ENCODE measurements at regions not wholly inside any gene's neighbourhood (a gene's known extent, or its start where the extent isn't known, plus 50 kb on each side); places are given as distances from the start of the nearest gene placed in this dataset.

GRCh38 chr1:5706239-5706638 lies 286.0 kb downstream of the NPHP4 start:
- no peaks in the 10 kb centered on the region for H3K4me1 Mint-ChIP-seq
- H3K4me3 Mint-ChIP-seq = no peak overlapping the region
- H3K27me3 Mint-ChIP-seq (ENCODE audit: low read depth) = peaks cover 9% of the 10 kb centered on the region
- no peak overlapping the region for H3K27ac Mint-ChIP-seq
- H3K9me3 Mint-ChIP-seq = no peaks in the 10 kb centered on the region
- no peaks in the 10 kb centered on the region for H3K36me3 Mint-ChIP-seq (ENCODE audit: low read depth)
- TF ChIP-seq CTCF (IDR thresholded peaks at IDR 0.05; ENCODE audit: unreplicated experiment in 3 of 3) = no peak

- Mint-ChIP-seq H3K36me3 (ENCODE audit: low read depth) (no peaks in the 10 kb centered on the region), H3K27ac (no peak overlapping the region)
Observed at GRCh38 chr1:5705751-5706150, 286.5 kb downstream of the NPHP4 start.

GRCh38 chr1:5704561-5705514 lies 287.4 kb downstream of the NPHP4 start:
- Mint-ChIP-seq H3K27me3 (ENCODE audit: low read depth) (peaks cover 9% of the 10 kb centered on the region), H3K9me3 (peaks cover 3% of the 10 kb centered on the region), H3K27ac (no peak overlapping the region), H3K4me1 (no peaks in the 10 kb centered on the region), H3K4me3 (no peak overlapping the region), H3K36me3 (ENCODE audit: low read depth) (no peaks in the 10 kb centered on the region)
- no peak for TF ChIP-seq CTCF (IDR thresholded peaks at IDR 0.05; ENCODE audit: unreplicated experiment in 3 of 3)

More at GRCh38 chr1:5705751-5706150, 286.5 kb downstream of the NPHP4 start:
- no peak for TF ChIP-seq CTCF (IDR thresholded peaks at IDR 0.05; ENCODE audit: unreplicated experiment in 3 of 3)
- Mint-ChIP-seq H3K4me1 (no peaks in the 10 kb centered on the region), H3K4me3 (no peak overlapping the region), H3K9me3 (no peaks in the 10 kb centered on the region), H3K27me3 (ENCODE audit: low read depth) (peaks cover 9% of the 10 kb centered on the region)

GRCh38 chr1:5701642-5702041 lies 290.6 kb downstream of the NPHP4 start:
- Mint-ChIP-seq H3K4me3 (no peak overlapping the region), H3K9me3 (peaks cover 3% of the 10 kb centered on the region), H3K27ac (no peak overlapping the region), H3K4me1 (no peaks in the 10 kb centered on the region), H3K27me3 (ENCODE audit: low read depth) (peaks cover 7% of the 10 kb centered on the region), H3K36me3 (ENCODE audit: low read depth) (no peaks in the 10 kb centered on the region)
- no peak for TF ChIP-seq CTCF (IDR thresholded peaks at IDR 0.05; ENCODE audit: unreplicated experiment in 3 of 3)

GRCh38 chr1:5693568-5693967 lies 298.7 kb downstream of the NPHP4 start:
- Mint-ChIP-seq H3K9me3 (no peaks in the 10 kb centered on the region), H3K4me1 (no peaks in the 10 kb centered on the region), H3K36me3 (ENCODE audit: low read depth) (no peaks in the 10 kb centered on the region), H3K27ac (no peak overlapping the region), H3K4me3 (no peak overlapping the region), H3K27me3 (ENCODE audit: low read depth) (peaks cover 16% of the 10 kb centered on the region)
- TF ChIP-seq CTCF (IDR thresholded peaks at IDR 0.05; ENCODE audit: unreplicated experiment in 3 of 3) = no peak

GRCh38 chr1:5692664-5693063 lies 299.6 kb downstream of the NPHP4 start:
- Mint-ChIP-seq H3K4me1 (no peaks in the 10 kb centered on the region), H3K4me3 (no peak overlapping the region), H3K36me3 (ENCODE audit: low read depth) (no peaks in the 10 kb centered on the region), H3K9me3 (no peaks in the 10 kb centered on the region), H3K27me3 (ENCODE audit: low read depth) (peaks cover 23% of the 10 kb centered on the region), H3K27ac (no peak overlapping the region)
- TF ChIP-seq CTCF (IDR thresholded peaks at IDR 0.05; ENCODE audit: unreplicated experiment in 3 of 3) = no peak
